GM19463 (cell line): ENCODE measurements at regions not wholly inside any gene's neighbourhood (a gene's known extent, or its start where the extent isn't known, plus 50 kb on each side); places are given as distances from the start of the nearest gene placed in this dataset.
"Not testable (repeated sequence)": the region's sequence is repeated elsewhere in the genome, so short reads cannot be mapped to it uniquely, and the experiment has no call there.

ENCODE experiments used
- ATAC-seq: cut with Tn5 transposase; IDR thresholded peaks from one replicate; pipeline ENCODE4 v1.9.1; 2021; ENCODE audit warnings: mild to moderate bottlenecking, moderate library complexity; ENCODE audit not compliant: unreplicated experiment

- peak; percentile 62 for ATAC-seq
Measured at GRCh38 chr10:4250587-4250887, 465.5 kb upstream of the KLF6 start.

GRCh38 chr10:4249841-4250586, 465.0 kb upstream of the KLF6 start:
- no peak for ATAC-seq

GRCh38 chr10:4247379-4247778, 462.4 kb upstream of the KLF6 start:
- ATAC-seq = no peak

- no peak for ATAC-seq
Measured at GRCh38 chr10:4246881-4247358, 461.9 kb upstream of the KLF6 start.

GRCh38 chr10:4243651-4244050, 458.6 kb upstream of the KLF6 start:
- no peak for ATAC-seq

GRCh38 chr10:4243169-4243568, 458.2 kb upstream of the KLF6 start:
- ATAC-seq = no peak

GRCh38 chr10:4242561-4243035, 457.6 kb upstream of the KLF6 start:
- no peak for ATAC-seq

GRCh38 chr10:4241724-4242345, 456.8 kb upstream of the KLF6 start:
- ATAC-seq = no peak

GRCh38 chr10:4240608-4241197, 455.7 kb upstream of the KLF6 start:
- no peak for ATAC-seq

- ATAC-seq = no peak
Measured at GRCh38 chr10:4239186-4239585, 454.2 kb upstream of the KLF6 start.

- ATAC-seq = not testable (repeated sequence)
Measured at GRCh38 chr10:4236905-4237304, 451.9 kb upstream of the KLF6 start.

- no peak for ATAC-seq
Measured at GRCh38 chr10:4234661-4235060, 449.7 kb upstream of the KLF6 start.

- no peak for ATAC-seq
Measured at GRCh38 chr10:4231439-4231838, 446.4 kb upstream of the KLF6 start.

- ATAC-seq = no peak
Measured at GRCh38 chr10:4230036-4230435, 445.0 kb upstream of the KLF6 start.

- no peak for ATAC-seq
Measured at GRCh38 chr10:4229106-4229505, 444.1 kb upstream of the KLF6 start.

GRCh38 chr10:4227586-4227985, 442.6 kb upstream of the KLF6 start:
- ATAC-seq = no peak

- no peak for ATAC-seq
Measured at GRCh38 chr10:4226941-4227540, 442.0 kb upstream of the KLF6 start.

GRCh38 chr10:4224178-4224577, 439.2 kb upstream of the KLF6 start:
- ATAC-seq = no peak

- ATAC-seq = not testable (repeated sequence)
Measured at GRCh38 chr10:4221310-4221709, 436.3 kb upstream of the KLF6 start.

- no peak for ATAC-seq
Measured at GRCh38 chr10:4219901-4220300, 434.9 kb upstream of the KLF6 start.

- no peak for ATAC-seq
Measured at GRCh38 chr10:4217653-4218052, 432.6 kb upstream of the KLF6 start.

- no peak for ATAC-seq
Measured at GRCh38 chr10:4217187-4217586, 432.2 kb upstream of the KLF6 start.
